NCI-H2081 treated with DMSO at 0.1 percent for 48 hours (cell line): ENCODE measurements at regions not wholly inside any gene's neighbourhood (a gene's known extent, or its start where the extent isn't known, plus 50 kb on each side); places are given as distances from the start of the nearest gene placed in this dataset.
A peak's percentile ranks its signal among the peaks of the same experiment; 100 is the strongest.

Source experiments
- DNase-seq: peaks from one replicate; lab custom pipeline; 2025; lab: John Stamatoyannopoulos, UW

- DNase-seq = peak; percentile 76
Measured at GRCh38 chr11:86193297-86194095, 51.1 kb upstream of the EED start.

GRCh38 chr11:86192519-86193257 lies 51.9 kb upstream of the EED start:
- peak; percentile 89 for DNase-seq

- DNase-seq = no peak
Measured at GRCh38 chr11:86191874-86192273, 52.7 kb upstream of the EED start.

GRCh38 chr11:86187027-86187426 lies 57.5 kb upstream of the EED start:
- no peak for DNase-seq

- no peak for DNase-seq
Measured at GRCh38 chr11:86186386-86186785, 58.2 kb upstream of the EED start.

GRCh38 chr11:86185381-86185750 lies 59.2 kb upstream of the EED start:
- no peak for DNase-seq

GRCh38 chr11:86184728-86185380 lies 59.7 kb upstream of the EED start:
- no peak for DNase-seq

- no peak for DNase-seq
Measured at GRCh38 chr11:86183694-86184093, 60.9 kb upstream of the EED start.

- no peak for DNase-seq
Measured at GRCh38 chr11:86182976-86183584, 61.5 kb upstream of the EED start.

GRCh38 chr11:86181379-86181778 lies 63.2 kb upstream of the EED start:
- no peak for DNase-seq

- DNase-seq = no peak
Measured at GRCh38 chr11:86180851-86181250, 63.7 kb upstream of the EED start.

- no peak for DNase-seq
Measured at GRCh38 chr11:86180423-86180822, 64.1 kb upstream of the EED start.

- DNase-seq = no peak
Measured at GRCh38 chr11:86179646-86180064, 64.9 kb upstream of the EED start.

GRCh38 chr11:86177302-86177701 lies 67.3 kb upstream of the EED start:
- DNase-seq = no peak

- no peak for DNase-seq
Measured at GRCh38 chr11:86176165-86176884, 68.2 kb upstream of the EED start.

GRCh38 chr11:86175626-86176025 lies 68.9 kb upstream of the EED start:
- DNase-seq = no peak

- no peak for DNase-seq
Measured at GRCh38 chr11:86175191-86175590, 69.4 kb upstream of the EED start.

- no peak for DNase-seq
Measured at GRCh38 chr11:86174101-86175046, 70.2 kb upstream of the EED start.

- no peak for DNase-seq
Measured at GRCh38 chr11:86172894-86173293, 71.7 kb upstream of the EED start.

GRCh38 chr11:86171627-86172026 lies 72.9 kb upstream of the EED start:
- no peak for DNase-seq
